NCI-H2196 (cell line): ENCODE measurements at regions not wholly inside any gene's neighbourhood (a gene's known extent, or its start where the extent isn't known, plus 50 kb on each side); places are given as distances from the start of the nearest gene placed in this dataset.

ENCODE experiments used
- DNase-seq: peaks from one replicate; lab custom pipeline; 2025; ENCODE audit not compliant: unreplicated experiment; lab: John Stamatoyannopoulos, UW

DNA sequence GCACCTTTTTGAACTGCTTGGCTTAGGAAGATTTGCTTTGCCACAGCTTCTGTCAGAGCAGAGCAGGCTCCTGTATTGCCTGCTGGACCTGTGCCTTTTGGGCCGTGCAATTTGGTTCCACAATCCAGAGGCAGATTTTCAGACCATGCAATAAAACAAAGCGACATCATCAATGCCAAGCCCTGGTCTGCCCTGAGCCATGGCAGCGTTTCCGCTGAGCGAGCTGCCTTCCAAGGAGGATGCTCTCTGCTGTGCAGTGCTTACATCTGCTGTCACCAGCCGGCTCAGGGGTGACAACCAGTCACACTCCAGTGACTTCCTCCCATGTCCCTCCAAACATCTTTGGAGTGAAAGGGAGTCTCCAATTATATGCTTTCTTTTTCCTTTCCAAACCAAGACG is 282.2 kb downstream of the CDH26 start:
- no peak for DNase-seq

DNA sequence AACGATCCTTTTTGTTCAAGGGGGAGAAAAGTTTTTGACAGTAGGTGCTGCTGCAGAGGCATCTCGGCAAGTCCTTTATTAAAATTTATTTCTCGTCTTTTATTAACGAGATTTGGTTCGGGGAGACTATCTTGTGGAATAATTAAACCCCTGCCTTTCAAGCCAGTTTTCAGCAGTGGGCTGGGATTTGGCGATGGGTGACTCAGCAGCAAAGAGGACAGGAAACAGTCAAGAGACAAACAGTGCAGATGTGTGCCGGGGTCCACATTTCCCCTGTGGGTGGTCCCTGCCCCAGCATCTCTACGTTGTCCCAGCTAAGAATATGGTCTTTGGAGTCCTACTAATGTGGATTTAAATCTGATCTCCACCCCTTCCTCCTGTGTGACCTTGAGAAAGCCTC is 282.8 kb downstream of the CDH26 start:
- no peak for DNase-seq

DNA sequence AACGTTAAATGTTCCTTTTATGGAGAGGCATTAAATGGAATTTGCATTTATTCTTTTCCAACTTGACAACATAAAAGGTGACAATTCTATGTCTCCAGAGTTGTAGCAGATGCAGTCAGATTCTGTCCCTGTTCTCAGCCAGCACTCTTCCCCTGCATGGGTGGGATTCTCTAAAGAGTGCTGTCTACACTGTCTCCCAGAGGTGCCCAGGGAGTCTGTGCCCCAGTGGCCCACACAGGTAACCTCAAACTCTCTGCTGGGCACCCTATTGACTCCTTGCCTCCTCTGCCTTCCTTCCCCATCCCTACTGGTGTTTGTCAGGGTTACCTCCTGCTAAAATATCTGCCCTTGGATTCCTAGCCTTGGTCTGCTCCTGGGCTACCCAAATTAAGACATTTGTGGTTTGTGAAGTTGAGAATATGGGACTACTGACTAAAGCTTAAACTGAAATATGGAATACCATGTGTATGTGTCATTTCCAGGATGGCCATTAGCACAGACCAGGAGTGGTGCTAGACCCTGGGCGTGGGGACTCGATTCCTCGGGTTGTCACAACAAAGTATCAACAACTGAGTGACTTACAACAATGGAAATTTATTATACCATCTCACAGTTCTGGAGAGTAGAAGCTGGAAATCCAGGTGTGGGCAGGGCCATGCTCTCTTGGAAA is 284.7 kb downstream of the CDH26 start:
- no peak for DNase-seq

DNA sequence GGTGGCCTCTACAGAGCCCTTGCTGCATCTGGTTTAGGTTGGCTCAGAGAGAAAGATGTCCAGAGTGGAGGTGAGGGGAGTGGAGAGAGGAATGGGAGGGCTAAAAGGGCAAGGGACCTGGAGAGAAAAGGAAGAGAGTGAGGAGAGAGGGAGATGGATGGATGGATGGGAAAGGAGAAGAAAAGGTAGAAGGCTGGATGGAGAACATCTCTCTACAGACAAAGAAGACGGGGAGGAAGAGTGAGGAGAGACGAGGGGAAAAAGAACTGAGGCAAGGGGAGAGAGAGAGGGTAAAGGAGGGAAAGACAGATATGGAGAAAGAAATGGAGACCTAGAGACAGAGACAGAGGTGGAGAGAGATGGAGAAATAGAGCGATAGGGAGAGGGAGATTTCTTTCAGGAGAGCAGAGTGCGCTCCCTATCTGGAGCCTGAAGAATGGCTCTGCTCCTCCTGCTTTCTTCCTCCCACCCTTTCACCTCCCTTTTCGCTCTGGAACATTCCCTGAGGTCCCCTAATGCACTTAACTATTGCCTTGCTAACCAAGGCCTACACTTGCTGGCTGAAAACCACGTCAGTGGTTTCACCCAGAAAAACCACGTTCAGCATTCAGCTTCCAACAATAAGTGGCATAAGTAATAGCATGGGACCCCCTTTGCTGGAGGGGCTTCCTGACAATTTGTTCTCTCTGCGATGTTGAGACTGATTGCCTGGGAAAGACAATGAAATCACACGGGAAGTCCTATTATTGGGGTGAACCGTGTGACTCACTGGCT is 286.3 kb downstream of the CDH26 start:
- no peak for DNase-seq

DNA sequence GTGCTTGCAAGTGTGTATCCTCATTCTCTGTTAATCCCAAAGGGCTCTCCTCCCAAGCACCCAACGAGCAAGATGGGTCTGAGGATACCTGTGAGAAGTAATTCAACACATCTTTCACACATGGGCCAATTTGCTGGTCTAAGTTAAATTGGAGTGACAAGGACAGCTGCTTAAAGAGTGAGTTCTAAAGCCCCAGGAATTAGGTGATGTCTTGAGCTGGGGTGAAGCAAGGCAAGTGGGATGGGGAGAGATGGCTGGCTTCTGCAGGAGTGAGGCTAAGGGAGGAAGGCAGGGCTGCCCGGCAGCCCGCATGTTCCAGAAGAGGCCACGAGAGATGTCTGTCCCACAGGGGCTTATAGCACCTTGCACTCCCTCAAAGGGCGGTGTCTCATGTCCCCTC is 288.5 kb downstream of the CDH26 start:
- DNase-seq, result no peak

DNA sequence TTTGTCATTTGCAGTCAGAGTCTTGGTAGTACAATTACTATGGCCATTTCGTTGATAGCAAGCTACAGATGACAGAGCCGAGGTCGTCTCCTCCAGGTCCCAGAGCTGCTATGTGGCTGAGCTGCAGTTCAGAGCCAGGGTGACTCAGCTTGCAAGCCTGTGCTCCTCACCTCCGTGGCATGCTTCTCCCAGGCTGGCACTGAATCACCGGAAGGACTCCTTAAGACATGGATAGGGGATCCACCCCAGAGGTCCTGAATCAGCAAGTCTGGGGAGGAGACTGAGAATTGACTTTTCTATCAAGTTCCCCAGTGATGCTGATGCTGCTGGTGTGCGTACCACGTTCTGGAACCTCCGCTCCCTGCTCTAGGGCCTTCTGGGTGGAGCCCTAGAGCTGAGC is 291.2 kb downstream of the CDH26 start:
- DNase-seq, result no peak

DNA sequence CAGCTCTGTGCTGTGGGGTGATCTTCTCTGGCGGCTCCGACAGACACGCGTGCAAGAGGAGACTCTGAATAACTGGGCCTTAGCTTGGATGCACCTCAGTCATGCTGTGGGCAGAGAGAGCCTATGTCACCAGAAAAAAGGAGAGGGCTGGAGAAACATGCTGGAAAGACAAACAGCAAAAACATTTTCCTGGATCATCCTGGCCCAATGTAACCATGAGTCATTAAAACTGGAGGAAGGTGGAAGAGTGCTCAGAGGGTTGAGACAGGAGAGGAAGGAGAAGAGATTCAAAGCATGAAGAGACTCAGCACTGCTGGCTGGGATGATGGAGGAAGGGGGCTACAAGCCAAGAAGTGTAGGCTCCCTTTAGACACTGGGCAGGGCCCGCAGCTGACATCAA is 292.0 kb downstream of the CDH26 start:
- no peak for DNase-seq

DNA sequence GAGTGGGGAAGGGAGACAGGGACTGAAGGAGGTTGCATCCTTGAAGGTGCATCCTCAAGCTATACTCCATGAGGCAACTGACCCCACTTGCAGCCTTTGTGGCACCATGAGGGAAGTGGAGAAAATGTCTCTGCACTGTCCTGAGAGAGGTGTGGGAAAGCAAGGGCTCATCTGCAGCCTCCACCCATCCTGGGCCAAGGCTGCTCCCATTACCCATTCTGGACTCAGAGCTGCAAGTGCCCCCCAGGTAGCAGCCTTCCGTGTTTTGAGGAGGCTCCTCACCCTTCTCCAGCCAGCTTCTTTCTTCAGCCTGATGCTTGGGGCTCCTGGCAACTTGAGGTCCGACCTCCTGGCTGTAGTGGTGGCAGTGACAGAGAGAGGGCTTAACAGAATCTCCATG is 294.6 kb downstream of the CDH26 start:
- DNase-seq, result no peak

DNA sequence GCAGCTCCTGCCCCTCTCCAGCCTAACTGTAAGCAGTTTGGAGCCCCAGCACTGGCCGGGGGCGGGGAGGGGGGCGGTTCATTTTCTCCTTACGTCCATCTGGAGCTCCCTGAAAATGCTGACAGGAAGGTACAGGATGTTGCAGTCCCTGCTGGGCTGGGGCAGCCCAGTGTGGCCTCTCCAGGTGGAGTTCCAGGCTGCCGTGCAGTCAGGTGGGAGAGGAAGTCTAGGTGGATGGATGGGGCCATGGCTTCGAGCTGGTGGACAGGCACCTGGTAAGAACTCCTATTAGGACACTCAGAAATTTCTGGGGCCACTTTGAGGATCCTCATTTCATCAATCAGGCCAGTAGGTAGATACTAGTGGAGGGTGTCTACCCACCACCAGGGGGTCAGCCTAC is 295.2 kb downstream of the CDH26 start:
- DNase-seq, result no peak

DNA sequence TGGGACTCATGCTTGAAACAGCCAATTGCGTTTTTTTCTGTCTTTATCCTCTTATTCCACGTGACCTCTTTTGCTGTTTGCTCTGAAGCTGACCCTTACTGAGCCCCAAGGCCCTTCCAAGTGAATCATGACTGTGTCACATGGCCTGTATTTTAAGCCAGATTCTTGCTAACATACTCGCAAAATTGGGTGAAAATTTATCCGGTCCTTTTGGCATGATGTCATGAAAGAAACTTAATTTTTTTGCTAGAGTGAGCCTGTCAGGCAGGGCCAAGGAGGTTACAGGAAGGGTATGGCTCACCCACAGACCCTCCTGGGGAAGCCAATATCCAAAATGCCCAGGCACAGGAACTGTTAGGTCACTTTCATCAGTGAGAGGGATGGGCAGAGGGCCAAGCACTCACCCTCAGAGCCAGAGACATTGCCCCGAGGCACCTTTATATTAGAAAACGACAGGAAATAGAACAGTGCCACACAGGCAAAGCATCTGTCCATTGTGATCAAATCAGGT is 296.7 kb downstream of the CDH26 start:
- peak; percentile 38 for DNase-seq

DNA sequence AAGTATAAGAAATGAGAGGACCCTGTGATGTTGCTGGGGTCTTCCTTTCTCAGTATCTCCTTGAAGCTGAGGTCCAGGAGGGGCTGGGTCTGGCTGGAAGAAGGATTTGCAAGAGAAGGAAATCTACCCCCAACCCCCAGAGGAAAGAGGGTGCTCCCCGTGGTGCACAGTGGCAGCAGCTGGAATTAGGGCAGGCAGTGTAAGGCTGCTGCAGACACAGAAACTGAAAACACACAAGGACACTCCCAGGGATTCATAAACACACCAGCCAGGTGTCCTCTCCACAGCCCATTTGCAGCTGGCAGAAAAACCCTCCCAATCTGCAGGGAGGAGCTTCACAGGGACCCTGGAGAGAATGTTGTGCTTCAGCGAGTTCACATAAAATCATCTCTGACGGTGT is 297.2 kb downstream of the CDH26 start:
- DNase-seq, result peak; percentile 44

DNA sequence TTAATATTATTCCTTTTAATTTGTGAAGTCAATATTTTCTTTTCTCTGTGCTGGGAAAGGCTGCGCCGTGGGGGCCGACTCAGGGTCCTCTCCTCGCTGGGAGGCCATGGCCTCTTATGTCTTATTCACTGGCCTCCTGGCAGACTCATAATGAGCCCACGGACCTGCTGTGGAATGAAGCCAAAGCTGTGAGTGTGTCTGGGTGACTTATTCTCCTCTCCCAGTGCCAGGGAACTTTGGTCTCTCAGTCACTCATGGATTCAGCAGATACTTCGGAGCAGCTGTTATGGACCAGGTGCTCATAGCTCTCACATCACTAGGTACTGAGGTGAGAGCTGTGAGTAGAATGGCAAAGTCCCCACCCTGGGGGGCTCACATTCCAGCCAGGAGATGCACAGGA is 297.6 kb downstream of the CDH26 start:
- DNase-seq, result no peak

DNA sequence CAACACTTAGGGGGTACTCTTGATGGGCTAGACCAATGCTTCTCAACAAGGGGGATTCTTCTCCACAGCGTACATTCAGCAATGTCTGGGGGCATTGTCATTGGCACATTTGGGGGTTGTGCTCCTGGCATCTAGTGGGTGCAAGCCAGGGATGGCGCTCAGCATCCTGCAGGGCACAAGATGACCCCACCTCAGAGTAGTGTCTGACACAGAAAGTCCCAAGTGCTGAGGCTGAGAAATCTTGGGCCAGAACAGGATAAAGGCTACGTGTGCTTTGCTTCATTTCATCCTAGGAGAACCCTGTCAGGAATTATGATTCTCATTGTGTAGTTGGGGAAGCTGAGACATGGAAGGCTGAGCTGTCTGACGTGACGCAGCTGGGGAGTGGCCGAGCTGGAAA is 298.6 kb downstream of the CDH26 start:
- no peak for DNase-seq

DNA sequence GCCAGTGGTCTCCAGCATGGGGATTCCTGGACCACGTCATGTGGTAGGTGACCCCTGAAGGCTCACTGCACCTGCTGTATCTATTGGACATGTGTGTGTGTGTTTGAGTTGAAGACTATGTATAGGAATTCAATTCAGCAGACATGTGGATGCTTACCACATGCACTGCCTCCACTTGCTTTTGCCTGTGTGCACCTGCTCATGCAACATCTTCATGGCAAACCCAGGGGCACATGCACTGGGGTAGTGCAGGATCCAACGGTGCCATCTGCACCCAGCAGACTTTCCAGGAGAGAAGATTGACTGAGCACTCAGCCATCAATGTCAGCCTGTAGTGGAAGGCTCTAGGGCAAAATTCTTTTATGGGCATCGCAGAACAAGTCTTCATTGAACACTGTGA is 299.4 kb downstream of the CDH26 start:
- DNase-seq, result no peak

DNA sequence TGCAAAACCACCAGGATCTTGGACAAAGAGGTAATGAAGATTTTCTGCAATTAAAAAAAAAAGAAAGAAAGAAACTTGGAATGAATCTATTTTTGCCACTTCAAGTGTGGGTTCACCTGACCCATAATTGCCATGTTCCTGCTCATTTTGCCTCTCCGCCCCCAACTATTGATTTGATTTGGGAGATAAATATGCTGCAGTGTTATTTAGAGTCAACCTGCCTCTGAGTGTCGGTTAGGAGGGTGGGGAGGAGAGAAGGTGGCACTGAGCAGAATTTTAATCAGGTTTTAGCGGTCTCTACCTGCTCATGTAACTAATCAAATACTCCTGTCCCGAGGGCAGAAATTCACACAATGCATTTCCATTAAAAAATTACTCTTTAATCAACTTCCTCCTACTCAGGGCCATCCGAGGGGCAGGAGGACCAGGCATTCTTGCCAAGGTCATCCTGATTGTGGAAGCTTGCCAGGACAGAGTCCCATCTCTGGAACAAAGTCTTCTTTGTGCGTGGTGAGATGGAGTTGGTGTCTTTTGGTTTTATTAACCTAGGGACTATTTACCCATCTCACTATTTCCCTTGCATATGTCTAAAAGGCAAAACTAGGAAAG is 300.1 kb downstream of the CDH26 start:
- DNase-seq, result peak; percentile 47

DNA sequence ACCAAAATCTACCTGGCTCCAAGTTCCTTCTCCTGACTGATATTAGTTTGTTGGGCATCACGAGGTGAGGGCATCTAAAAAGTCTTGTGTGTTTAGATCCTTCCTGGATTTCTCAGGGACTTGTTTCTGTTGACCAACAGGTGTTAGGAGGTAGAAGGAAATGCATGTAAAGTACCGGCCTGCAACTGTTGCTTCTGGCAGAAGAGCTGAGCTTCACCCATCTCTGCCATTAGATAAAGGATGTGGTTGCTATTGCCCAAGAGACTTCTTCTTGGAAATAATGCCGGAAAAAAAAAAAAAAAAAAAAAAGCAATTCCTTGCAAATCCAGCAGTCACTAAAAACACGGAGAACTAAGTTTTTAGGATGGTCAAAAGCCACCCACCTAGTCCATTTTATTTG is 303.1 kb downstream of the CDH26 start:
- DNase-seq, result no peak

DNA sequence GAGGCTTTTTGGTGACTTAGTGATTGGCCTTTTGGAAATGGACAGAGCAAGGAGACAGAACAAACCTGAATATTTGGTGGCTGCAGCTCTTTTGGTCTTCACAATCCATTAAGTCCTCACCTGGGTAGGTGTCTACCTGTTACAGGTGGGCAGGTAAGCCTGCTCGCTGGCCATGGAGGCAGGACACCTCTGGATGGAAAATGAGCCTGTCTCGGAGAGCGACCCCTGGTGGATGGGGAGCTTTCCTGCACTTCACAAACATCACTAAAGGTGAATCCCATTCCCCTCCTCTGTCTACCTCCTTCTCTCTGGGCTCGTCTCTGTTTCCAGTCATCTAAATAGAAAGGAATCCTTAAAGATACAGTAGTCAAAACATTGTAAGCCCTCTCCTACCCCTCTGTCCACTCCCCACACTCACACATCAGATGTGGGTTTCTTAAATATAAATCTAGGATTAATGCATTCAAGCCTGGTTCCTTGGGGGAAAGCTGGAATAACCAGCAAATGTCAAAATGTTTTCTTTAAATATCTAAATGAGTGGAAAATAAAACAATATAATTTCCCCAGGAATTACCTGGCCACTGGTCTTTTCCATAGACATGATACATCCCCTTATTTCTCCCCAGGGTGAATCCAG is 304.9 kb downstream of the CDH26 start:
- no peak for DNase-seq

DNA sequence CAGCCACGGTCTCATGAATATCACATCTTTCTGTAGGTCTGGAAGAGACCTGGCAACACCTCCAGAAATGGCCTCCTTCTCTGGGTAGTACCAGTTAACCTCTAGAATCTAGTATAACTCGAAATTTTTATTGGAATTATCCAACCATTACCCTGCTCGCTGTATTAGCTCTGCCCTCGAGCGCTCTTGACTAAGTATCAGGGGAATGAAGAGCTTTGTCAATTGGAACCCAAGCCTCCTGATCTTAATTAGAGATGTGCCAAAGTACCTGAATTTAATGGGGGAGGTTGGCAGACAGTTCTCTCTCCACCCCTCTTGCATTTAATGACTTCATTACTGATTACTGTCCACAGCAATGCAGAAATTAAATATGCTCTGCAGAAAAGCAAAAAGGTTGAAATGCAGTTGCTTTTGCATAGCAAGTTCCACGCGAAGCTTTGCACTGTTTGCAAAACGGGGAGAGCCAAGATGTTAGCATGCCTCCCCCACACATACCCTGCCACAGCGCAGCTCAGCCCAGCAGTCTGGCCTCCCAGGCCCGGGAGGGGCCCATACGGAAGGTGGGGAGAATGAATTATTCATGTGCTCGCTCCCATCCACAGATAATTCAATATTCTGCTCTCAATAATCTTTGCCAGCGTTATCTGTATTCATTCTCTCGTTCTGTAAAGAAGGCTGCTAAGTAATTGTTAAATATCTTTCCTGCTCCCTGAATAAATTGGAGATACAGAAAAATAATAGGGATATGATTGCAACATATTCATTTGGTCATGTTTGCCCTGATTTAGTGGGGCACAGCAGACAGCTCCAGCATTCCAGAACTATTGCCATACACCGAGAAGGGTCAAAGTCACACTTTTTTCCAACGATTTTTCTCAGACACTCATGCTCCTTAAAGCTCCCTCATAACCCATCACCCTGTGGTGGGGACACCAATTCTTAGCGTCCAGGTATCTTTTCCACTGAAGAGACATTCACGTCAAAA is 305.8 kb downstream of the CDH26 start:
- DNase-seq, result no peak

DNA sequence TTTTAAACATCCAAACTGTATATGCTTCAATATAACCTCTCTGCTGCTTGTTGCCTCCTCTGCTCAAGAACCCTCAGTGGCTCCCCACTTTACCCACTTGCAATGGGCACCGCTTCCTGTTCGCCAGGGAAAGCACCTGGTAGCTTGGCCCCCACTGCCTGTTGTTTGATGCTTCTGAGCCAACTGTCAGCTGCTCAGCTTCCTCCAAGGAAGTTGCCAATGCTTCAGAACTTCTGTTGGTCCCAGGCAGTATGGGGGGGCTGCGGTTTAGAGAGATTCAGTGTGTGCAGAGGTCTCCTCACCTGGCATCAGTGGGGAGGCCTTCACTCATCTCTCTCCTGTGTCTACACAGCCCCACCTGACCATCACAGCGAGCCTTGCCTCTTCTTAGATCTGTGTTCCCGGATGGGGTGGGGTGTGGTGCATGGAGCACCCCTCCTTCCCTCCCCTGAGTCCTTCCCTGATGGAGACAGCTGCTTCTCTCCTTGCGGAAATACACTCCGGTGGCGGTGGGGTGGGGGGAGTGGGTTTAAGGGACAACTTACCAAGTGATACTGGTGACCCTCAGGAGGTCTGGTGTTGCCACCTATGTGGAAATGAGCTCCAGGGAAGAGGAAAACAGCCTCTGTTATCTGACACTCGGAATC is 308.1 kb downstream of the CDH26 start:
- DNase-seq, result no peak

DNA sequence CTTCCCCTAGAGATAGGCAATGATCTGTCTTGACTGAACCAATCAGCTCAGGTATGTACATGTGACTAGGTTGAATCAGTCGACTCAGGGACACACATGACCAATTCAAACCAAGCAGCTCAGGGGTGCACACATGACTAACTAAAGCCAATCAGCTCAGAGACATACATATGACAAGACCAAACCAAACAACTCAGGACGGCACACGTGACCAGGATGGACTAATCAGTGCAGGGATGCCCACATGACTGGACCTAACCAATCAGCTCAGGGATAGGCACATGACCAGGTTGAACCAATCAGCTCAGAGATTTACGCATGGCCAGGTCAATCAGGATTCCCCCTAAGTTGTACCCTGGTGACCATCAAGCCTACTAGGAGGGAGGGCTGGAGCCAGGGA is 310.3 kb downstream of the CDH26 start:
- no peak for DNase-seq
